ENCODE measurements at regions not wholly inside any gene's neighbourhood (a gene's known extent, or its start where the extent isn't known, plus 50 kb on each side); places are given as distances from the start of the nearest gene placed in this dataset.

DNA sequence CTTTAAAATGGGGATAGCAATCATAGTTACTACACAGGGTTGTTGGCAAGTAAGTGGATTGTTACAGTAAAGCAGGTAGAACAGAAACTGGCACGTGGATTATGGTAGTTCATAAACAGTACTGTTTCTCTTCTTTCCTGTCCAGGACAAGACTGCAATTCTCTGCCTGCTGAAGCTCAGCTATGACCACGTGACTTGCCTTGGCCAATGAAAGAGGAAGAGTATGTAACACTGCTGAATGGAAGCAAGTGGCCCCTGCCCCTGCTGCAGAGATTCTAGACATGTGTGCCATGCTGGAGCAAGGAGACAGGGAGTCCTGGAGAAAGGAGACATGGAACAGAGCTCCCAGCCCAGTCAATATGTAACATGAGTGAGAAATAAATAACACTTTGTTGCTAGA, 66.6 kb upstream of the TOX3 start:
- H3K4me3 ChIP-seq (ENCODE audit: low read depth, low read length) = no peak overlapping the region
- no peak overlapping the region for H3K27ac ChIP-seq
- H3K9me3 ChIP-seq (ENCODE audit: severe bottlenecking) = no peaks in the 10 kb centered on the region
- H3K27me3 ChIP-seq (ENCODE audit: insufficient read depth, low read depth, severe bottlenecking) = no peaks in the 10 kb centered on the region
- TF ChIP-seq, protein P1, sequence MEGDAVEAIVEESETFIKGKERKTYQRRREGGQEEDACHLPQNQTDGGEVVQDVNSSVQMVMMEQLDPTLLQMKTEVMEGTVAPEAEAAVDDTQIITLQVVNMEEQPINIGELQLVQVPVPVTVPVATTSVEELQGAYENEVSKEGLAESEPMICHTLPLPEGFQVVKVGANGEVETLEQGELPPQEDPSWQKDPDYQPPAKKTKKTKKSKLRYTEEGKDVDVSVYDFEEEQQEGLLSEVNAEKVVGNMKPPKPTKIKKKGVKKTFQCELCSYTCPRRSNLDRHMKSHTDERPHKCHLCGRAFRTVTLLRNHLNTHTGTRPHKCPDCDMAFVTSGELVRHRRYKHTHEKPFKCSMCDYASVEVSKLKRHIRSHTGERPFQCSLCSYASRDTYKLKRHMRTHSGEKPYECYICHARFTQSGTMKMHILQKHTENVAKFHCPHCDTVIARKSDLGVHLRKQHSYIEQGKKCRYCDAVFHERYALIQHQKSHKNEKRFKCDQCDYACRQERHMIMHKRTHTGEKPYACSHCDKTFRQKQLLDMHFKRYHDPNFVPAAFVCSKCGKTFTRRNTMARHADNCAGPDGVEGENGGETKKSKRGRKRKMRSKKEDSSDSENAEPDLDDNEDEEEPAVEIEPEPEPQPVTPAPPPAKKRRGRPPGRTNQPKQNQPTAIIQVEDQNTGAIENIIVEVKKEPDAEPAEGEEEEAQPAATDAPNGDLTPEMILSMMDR (IDR thresholded peaks at IDR 0.05; ENCODE audit: low read depth, low read length) = no peak
- DNase-seq = no peak
- no peaks in the 10 kb centered on the region for H3K36me3 ChIP-seq

DNA sequence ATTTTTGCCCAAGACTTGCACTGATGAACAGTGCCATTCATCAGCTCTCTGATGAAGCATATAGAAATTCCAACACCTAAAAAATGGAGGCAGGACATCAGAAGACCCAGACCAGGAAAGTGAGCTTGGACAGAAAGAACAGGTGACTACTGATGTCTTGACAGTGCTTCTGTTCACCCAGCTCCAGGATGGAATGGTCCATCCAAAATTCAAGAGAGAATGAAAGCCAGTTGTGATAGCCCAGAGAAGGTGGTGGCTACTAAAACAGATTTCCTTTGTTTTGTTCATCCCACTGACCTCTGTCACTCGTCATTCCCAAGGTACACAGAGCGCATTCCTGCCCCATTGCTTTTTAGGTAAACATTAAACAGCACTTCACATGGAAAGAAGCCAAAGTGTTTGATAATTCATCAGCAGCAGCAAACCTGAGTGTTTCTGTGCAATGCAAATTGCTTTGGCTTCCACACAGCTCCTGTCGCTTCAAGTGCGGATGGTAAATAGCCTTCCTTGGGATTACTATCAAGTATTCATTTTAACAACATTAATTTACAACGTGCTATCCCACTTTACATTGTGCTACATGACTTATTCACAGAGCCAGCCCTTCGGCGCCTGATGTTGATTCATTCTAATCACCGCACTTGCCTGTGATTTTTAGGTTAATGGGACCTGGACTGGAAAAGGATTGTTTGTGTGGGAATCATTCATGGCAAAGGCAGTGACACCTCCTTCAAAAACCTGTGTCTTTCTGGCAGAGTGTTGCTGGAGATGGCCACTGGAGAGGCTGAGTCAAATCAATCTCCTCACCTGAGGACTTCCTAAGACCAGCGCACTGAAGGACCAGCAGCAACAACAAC, 65.1 kb upstream of the TOX3 start:
- no peaks in the 10 kb centered on the region for H3K36me3 ChIP-seq
- TF ChIP-seq, protein P1 (IDR thresholded peaks at IDR 0.05; ENCODE audit: low read depth, low read length) = no peak
- no peak for DNase-seq
- H3K9me3 ChIP-seq (ENCODE audit: severe bottlenecking) = no peaks in the 10 kb centered on the region
- no peaks in the 10 kb centered on the region for H3K27me3 ChIP-seq (ENCODE audit: insufficient read depth, low read depth, severe bottlenecking)
- H3K27ac ChIP-seq = no peak overlapping the region
- no peak overlapping the region for H3K4me3 ChIP-seq (ENCODE audit: low read depth, low read length)

DNA sequence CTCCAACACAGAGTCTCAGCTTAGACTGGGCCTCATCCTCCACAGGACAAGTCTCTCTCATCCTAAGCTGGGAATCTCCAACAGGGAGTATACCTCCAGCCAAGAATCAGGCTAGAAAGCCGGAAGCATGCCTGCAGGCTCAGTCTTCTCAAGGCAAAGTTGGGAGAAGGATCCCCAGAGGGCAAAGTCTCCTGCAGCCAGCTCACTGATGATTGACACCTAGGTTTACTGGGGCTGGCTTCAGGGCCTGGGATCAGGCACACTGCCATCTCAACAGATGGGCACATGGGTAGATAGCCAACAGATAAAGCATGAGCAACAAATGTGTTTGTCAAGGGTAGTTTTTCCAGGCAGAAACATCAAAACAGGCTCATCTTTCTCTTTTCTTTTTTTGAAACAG, 56.1 kb upstream of the TOX3 start:
- H3K9me3 ChIP-seq (ENCODE audit: severe bottlenecking) = no peaks in the 10 kb centered on the region
- H3K27me3 ChIP-seq (ENCODE audit: insufficient read depth, low read depth, severe bottlenecking) = no peaks in the 10 kb centered on the region
- H3K36me3 ChIP-seq = no peaks in the 10 kb centered on the region
- H3K4me3 ChIP-seq (ENCODE audit: low read depth, low read length) = no peak overlapping the region
- TF ChIP-seq, protein P1 (IDR thresholded peaks at IDR 0.05; ENCODE audit: low read depth, low read length) = no peak
- H3K27ac ChIP-seq = no peak overlapping the region
- no peak for DNase-seq

DNA sequence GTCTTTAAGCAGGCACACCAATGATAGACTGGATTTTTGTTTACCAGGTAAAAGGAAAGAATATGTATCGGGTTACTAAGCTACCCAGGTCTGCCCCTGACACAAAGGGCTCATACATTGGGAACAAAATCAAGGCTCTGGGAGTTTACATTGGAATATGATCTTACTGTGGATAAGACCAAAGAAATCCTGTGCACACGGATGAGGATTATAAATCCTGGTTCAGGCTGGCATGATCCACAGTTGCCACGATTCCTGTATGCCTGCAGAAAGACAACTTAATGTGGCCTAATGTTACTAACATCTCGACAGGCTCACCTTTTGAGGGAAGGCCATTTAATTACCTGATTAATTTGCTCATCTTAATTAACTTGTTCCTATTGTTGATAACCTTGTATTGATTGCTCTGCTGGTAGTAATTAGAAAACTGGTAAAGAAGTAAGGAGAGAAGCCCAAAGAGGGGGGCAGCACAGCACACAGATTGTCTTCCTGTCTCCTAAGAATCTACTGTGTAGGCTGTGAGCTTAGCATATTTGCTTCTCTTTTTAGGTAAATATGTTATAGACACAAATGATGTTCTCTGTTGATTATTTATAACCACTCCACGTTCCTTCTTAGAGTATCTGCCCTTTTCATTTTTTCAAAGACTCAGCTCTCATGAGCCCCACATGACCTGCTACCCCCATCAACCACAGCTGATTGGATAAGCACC, 51.0 kb upstream of the TOX3 start:
- Histone ChIP-seq H3K27ac (no peak overlapping the region), H3K36me3 (no peaks in the 10 kb centered on the region), H3K27me3 (ENCODE audit: insufficient read depth, low read depth, severe bottlenecking) (no peaks in the 10 kb centered on the region), H3K9me3 (ENCODE audit: severe bottlenecking) (no peaks in the 10 kb centered on the region), H3K4me3 (ENCODE audit: low read depth, low read length) (no peak overlapping the region)
- TF ChIP-seq, protein P1 (IDR thresholded peaks at IDR 0.05; ENCODE audit: low read depth, low read length) = no peak
- DNase-seq = no peak

DNA sequence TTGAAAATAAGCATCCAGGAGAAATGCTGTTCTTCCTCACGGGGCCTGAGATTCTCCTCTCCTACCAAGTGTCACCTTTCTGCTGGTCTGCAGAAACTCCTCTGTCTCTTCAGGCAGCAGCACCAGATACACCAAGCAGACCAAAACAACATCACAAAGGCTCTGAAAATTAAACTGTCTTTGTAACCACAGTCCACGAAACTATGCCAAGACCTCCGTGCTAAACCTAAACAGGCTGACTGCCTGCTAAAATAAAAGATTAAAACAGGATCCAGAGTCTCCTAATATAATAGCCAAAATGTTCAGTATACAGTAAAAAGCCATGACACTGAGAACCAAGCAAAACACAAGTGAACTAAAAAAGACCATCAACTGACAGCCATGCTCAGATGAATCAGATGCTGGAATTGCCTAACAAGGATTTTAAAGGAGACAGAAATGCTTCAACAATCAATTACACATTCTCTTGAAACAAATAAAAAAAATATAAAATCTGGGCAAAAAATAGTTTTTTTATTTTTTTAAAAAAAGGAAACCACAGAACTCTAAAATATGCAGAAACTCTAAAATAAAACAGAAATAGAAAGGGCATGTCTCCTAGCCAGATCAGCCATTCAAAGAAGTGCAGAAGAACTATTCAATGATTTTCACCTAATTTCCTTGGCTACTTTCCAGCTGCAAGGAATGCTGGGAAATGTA, 50.3 kb upstream of the TOX3 start:
- no peaks in the 10 kb centered on the region for H3K27me3 ChIP-seq (ENCODE audit: insufficient read depth, low read depth, severe bottlenecking)
- no peak overlapping the region for H3K27ac ChIP-seq
- TF ChIP-seq, protein P1 (IDR thresholded peaks at IDR 0.05; ENCODE audit: low read depth, low read length) = no peak
- H3K9me3 ChIP-seq (ENCODE audit: severe bottlenecking) = no peaks in the 10 kb centered on the region
- no peak for DNase-seq
- no peak overlapping the region for H3K4me3 ChIP-seq (ENCODE audit: low read depth, low read length)
- H3K36me3 ChIP-seq = no peaks in the 10 kb centered on the region

Data from WERI-Rb-1 (cell line).